ENCODE measurements at regions not wholly inside any gene's neighbourhood (a gene's known extent, or its start where the extent isn't known, plus 50 kb on each side); places are given as distances from the start of the nearest gene placed in this dataset.

DNA sequence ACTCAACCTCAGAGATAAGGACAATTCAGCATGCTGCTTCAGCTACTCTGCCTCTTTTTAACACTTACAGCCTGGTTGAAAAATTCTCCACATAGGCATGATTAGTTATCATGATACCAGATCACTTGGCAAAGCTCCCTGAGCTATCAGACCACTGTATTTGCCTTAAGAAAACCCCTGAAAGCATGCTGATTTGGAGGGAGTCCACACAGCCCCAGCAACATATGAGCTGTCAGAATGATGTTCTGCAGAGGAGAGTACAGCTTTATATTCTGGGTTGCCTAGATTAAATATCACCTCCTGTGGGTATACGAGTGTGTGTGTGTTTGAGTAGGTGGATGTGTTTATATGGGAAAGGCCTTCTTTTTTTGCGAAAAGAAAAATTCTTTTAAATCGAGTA, 170.2 kb upstream of the CHRM2 start:
- ChIA-PET CTCF (interaction anchor here (0.8 kb wide), 1 partner anchor 10 kb away, joined by 3 read pairs; no protein-coding TSS in a partner anchor), POLR2A (no interaction called here)
- no peak for TF ChIP-seq CTCF (IDR thresholded peaks at IDR 0.05; ENCODE audit: insufficient read depth, low read length, missing control alignments)
- H3K4me3 ChIP-seq (ENCODE audit: low read depth, low read length): no peak overlapping the region
- no peak for DNase-seq (ENCODE audit: low read depth, low spot score)

DNA sequence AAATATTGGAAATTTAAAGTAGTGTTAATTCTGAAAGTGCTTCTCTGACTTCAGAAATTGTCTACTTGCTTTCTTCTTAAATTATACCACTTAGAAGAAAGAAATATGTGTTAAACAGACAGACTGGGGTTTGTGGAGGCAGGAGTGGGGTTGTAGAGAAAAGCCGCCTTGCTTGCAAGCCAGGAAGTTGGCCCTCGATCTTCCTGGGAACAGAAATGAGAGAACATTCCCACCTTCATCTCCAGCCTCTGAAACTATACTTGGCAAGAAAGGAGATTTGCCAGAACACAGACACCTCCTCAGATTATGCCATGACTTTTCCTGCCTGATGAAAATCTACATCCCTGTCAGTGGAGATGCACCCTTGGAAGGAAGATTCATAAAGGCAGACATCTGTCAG, 171.2 kb upstream of the CHRM2 start:
- ChIA-PET CTCF (no interaction called here), POLR2A (no interaction called here)
- no peak overlapping the region for H3K4me3 ChIP-seq (ENCODE audit: low read depth, low read length)
- DNase-seq (ENCODE audit: low read depth, low spot score): no peak
- TF ChIP-seq CTCF (IDR thresholded peaks at IDR 0.05; ENCODE audit: insufficient read depth, low read length, missing control alignments): no peak

DNA sequence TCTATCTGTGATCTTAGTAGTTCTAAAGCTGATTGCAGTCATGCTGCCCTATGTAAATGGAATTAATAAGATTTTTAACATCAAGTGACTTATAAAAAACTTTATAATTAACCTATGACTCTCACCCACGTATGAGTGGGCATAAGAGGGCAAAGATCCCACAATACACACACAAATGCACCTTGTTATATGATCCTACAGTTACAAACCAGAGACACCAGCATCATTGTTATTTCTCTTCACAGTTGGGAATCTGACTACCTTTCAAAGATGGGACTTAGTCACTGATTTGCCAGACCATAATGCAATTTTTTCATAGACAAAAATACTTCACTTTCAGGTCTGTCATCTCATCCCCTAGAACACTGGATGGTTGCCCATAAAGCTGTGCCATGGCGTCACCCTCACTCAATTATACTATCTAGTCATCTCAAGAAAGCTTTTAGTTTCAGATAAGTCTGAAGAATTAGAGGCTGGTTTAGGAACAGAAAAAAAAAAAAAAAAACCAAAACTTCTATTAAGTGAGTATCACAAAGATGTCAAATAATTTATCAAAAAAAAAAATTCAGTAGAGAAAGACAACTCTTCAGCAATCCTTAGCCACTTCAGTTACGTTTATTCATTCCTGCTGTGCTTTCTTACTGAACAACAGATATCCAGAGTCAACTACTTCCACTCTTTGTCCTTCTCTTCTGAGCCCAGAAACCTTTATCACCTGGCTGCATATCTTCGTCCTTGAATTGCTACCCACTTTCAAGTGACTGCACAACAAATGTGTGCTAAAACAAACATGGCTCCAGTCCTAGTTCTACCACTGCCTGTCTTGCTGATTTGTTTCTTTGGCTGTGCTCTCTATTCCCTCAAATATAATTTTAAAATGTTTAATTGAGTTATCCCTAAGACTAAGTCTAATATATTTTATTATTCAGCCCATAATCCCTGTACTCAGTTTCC, 175.0 kb upstream of the CHRM2 start:
- H3K4me3 ChIP-seq (ENCODE audit: low read depth, low read length): no peak overlapping the region
- POLR2A ChIA-PET: no interaction called here
- CTCF ChIA-PET: no interaction called here
- no peak for DNase-seq (ENCODE audit: low read depth, low spot score)
- TF ChIP-seq CTCF (IDR thresholded peaks at IDR 0.05; ENCODE audit: insufficient read depth, low read length, missing control alignments): no peak

DNA sequence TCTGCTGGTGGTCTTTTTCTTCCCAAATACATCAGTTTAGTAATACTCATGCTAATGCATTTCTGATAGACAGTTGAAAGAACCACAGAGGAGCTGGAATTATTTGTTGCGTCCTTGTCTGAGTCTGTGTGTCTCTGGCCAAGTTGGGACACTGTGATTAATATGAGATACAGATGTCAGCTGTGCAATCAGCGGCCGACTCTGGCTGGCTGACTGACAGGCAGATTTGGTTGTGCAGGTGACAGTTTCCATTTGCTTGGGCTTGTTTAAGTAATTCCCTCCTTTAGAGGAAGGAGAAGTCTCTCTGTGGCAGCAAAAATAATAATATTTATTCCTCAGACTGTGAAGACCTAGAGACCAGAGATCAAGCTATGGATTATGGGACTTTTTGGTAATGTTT, 176.2 kb upstream of the CHRM2 start:
- ChIA-PET POLR2A (no interaction called here), CTCF (no interaction called here)
- no peak overlapping the region for H3K4me3 ChIP-seq (ENCODE audit: low read depth, low read length)
- TF ChIP-seq CTCF (IDR thresholded peaks at IDR 0.05; ENCODE audit: insufficient read depth, low read length, missing control alignments): no peak
- no peak for DNase-seq (ENCODE audit: low read depth, low spot score)

DNA sequence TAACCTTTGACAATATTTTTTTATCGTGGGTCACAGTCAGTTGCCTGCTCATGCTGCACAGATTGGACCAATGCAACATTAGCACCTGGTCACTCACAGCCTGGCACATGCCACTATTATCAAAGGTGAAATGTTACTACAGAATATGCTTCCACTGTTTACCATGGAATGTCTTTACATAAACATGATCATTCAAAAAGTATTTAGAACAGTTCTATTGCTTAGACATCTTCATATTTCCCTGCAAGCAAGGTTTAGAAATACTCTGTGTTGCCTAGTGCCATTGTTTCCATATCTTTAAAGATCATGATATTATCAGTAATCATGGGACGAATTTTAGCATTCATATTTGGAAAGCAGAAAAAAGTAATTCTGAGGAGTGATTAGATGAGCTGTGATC, 179.9 kb upstream of the CHRM2 start:
- DNase-seq (ENCODE audit: low read depth, low spot score): no peak
- ChIA-PET POLR2A (no interaction called here), CTCF (interaction anchor here (1.1 to 3.0 kb wide), 8 partner anchors 11 to 766 kb away, joined by 3 to 22 read pairs (median 4); no protein-coding TSS in a partner anchor)
- no peak overlapping the region for H3K4me3 ChIP-seq (ENCODE audit: low read depth, low read length)
- TF ChIP-seq CTCF (IDR thresholded peaks at IDR 0.05; ENCODE audit: insufficient read depth, low read length, missing control alignments): no peak

- CTCF ChIA-PET: interaction anchor here (0.6 to 3.0 kb wide), 18 partner anchors 8 to 767 kb away, joined by 3 to 22 read pairs (median 4); no protein-coding TSS in a partner anchor
Observed at GRCh38 chr7:136687693-136688322, 180.6 kb upstream of the CHRM2 start.

More at GRCh38 chr7:136687693-136688322, 180.6 kb upstream of the CHRM2 start:
- peak; percentile 31 for TF ChIP-seq CTCF (IDR thresholded peaks at IDR 0.05; ENCODE audit: insufficient read depth, low read length, missing control alignments)
- no peak for DNase-seq (ENCODE audit: low read depth, low spot score)
- POLR2A ChIA-PET: no interaction called here
- no peak overlapping the region for H3K4me3 ChIP-seq (ENCODE audit: low read depth, low read length)
